Stimulated activated CD8-positive, alpha-beta memory T cell treated with anti-CD3 and anti-CD28 coated beads, Interleukin-15, amount 100 ng/mL, for 48 hours (primary cell): ENCODE measurements at regions not wholly inside any gene's neighbourhood (a gene's known extent, or its start where the extent isn't known, plus 50 kb on each side); places are given as distances from the start of the nearest gene placed in this dataset.
"Not testable (repeated sequence)": the region's sequence is repeated elsewhere in the genome, so short reads cannot be mapped to it uniquely, and the experiment has no call there.

Experiments
- DNase-seq, 2 donors: peaks; one replicate each; pipeline ENCODE4 v3.0.0-alpha.2; 2020; ENCODE audit warnings: low read depth in 2 of 2

- DNase-seq: no peak
Observed at GRCh38 chr4:184907216-184907615, 81.4 kb upstream of the ACSL1 start.

- DNase-seq: no peak
Observed at GRCh38 chr4:184907810-184908209, 82.0 kb upstream of the ACSL1 start.

- peak in 1 of 2 donors; percentile 21 for DNase-seq
Observed at GRCh38 chr4:184911310-184911709, 85.5 kb upstream of the ACSL1 start.

GRCh38 chr4:184913356-184914143, 87.8 kb upstream of the ACSL1 start:
- no peak for DNase-seq

- not testable (repeated sequence) for DNase-seq
Observed at GRCh38 chr4:184918799-184919198, 93.0 kb upstream of the ACSL1 start.

GRCh38 chr4:184921456-184921855, 95.7 kb upstream of the ACSL1 start:
- no peak for DNase-seq

- no peak for DNase-seq
Observed at GRCh38 chr4:184922301-184922700, 96.0 kb upstream of the HELT start.

- no peak for DNase-seq
Observed at GRCh38 chr4:184924516-184924915, 93.8 kb upstream of the HELT start.

- no peak for DNase-seq
Observed at GRCh38 chr4:184929476-184929875, 88.8 kb upstream of the HELT start.

- DNase-seq: no peak
Observed at GRCh38 chr4:184930026-184930425, 88.3 kb upstream of the HELT start.

- DNase-seq: no peak
Observed at GRCh38 chr4:184932343-184932742, 85.9 kb upstream of the HELT start.

- no peak for DNase-seq
Observed at GRCh38 chr4:184933311-184933710, 85.0 kb upstream of the HELT start.

- DNase-seq: no peak
Observed at GRCh38 chr4:184934184-184934583, 84.1 kb upstream of the HELT start.

GRCh38 chr4:184934961-184935360, 83.3 kb upstream of the HELT start:
- no peak for DNase-seq

GRCh38 chr4:184936071-184936470, 82.2 kb upstream of the HELT start:
- DNase-seq: no peak

GRCh38 chr4:184937030-184937710, 81.1 kb upstream of the HELT start:
- DNase-seq: no peak

GRCh38 chr4:184937745-184938144, 80.5 kb upstream of the HELT start:
- no peak for DNase-seq

- DNase-seq: no peak
Observed at GRCh38 chr4:184938871-184939270, 79.4 kb upstream of the HELT start.

GRCh38 chr4:184939978-184940377, 78.3 kb upstream of the HELT start:
- DNase-seq: no peak

GRCh38 chr4:184940500-184940899, 77.8 kb upstream of the HELT start:
- no peak for DNase-seq

- DNase-seq: no peak
Observed at GRCh38 chr4:184941671-184942418, 76.4 kb upstream of the HELT start.
